HEK293 (cell line): ENCODE measurements at regions not wholly inside any gene's neighbourhood (a gene's known extent, or its start where the extent isn't known, plus 50 kb on each side); places are given as distances from the start of the nearest gene placed in this dataset.
"Not testable (repeated sequence)": the region's sequence is repeated elsewhere in the genome, so short reads cannot be mapped to it uniquely, and the experiment has no call there.

Experiments
- CTCF ChIP-seq: fragments of 450-650 bp; formaldehyde crosslinking; IDR thresholded peaks from 2 replicates; pipeline ENCODE4 v1.5.1; 2016; ENCODE audit warnings: missing biosample characterization, missing genetic modification characterization
- HOXA7 ChIP-seq: sonication (generic); formaldehyde crosslinking; IDR thresholded peaks from 2 replicates; pipeline ENCODE4 v1.8.1; 2022; ENCODE audit warnings: missing genetic modification reagents, borderline replicate concordance
- ZBTB49 ChIP-seq: fragments of 450-650 bp; formaldehyde crosslinking; IDR thresholded peaks from 2 replicates; pipeline ENCODE4 v1.5.1; 2016; ENCODE audit warnings: missing biosample characterization, missing genetic modification characterization, low read depth
- ZNF274 ChIP-seq, 2 experiments: fragments of 200-500 bp in 1 of 2; fragments of 450-650 bp in 1 of 2; sonication (Bioruptor generic) in 1 of 2; formaldehyde crosslinking in 1 of 2; IDR thresholded peaks; 2 replicates each; pipeline versions ENCODE4 v1.5.1 to v1.6.1; 2014 to 2016; ENCODE audit warnings: borderline replicate concordance in 1 of 2, inconsistent platforms in 1 of 2, low read length in 1 of 2, missing biosample characterization in 1 of 2, missing genetic modification characterization in 1 of 2
- ZNF704 ChIP-seq: fragments of 450-650 bp; formaldehyde crosslinking; IDR thresholded peaks from 2 replicates; pipeline ENCODE4 v1.5.1; 2016; ENCODE audit warnings: missing biosample characterization, missing genetic modification characterization
- ZSCAN5A ChIP-seq: fragments of 450-650 bp; formaldehyde crosslinking; IDR thresholded peaks from 2 replicates; pipeline ENCODE4 v1.5.1; 2016; ENCODE audit warnings: missing biosample characterization, missing genetic modification characterization

- TF ChIP-seq ZNF704 (tag by site-specific recombination); HOXA7 (CRISPR knock-in tag); ZSCAN5A (tag by site-specific recombination); ZNF274 (IDR thresholded peaks at IDR 0.05; ENCODE audit: low read length); ZNF274 (tag by site-specific recombination; IDR thresholded peaks at IDR 0.05; ENCODE audit: borderline replicate concordance); ZBTB49 (tag by site-specific recombination); CTCF (tag by site-specific recombination): not testable (repeated sequence)
Measured at GRCh38 chr12:37510256-37510655, 806.3 kb upstream of the ALG10B start.
